Activated CD8-positive, alpha-beta memory T cell treated with anti-CD3 and anti-CD28 coated beads for 36 hours (primary cell): ENCODE measurements at regions not wholly inside any gene's neighbourhood (a gene's known extent, or its start where the extent isn't known, plus 50 kb on each side); places are given as distances from the start of the nearest gene placed in this dataset.

Experiments used
- CTCF ChIA-PET: fragments of 350-600 bp; sonication (Branson Sonifier 250); formaldehyde crosslinking; loops from one replicate; lab custom pipeline; 2021; ENCODE audit warnings: antibody characterized with exemption; lab: Charles Lee
- POLR2A ChIA-PET: fragments of 350-600 bp; sonication (Branson Sonifier 250); formaldehyde crosslinking; loops from one replicate; lab custom pipeline; 2021; ENCODE audit warnings: antibody characterized with exemption; lab: Charles Lee

DNA sequence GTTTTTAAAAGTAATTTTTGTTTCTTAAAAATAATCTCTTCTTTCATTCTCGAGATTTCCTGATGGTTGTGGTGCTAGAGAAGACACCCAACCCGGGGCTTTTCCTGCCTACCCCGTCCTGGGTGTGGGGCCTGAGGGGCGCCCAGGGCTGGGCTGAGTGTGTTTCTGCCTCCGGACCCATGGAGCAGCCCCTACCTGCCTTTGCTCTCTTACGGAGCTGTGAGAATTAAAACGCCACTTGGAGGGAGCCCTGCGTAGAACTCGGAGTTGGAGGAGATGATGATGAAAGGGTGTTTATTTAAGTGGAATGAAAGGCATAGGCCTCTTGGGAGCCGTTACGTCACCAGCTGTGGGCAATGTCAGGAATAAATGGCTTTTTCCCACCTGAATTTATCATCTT, 261.8 kb upstream of the SHH start:
- ChIA-PET CTCF (no interaction called here), POLR2A (no interaction called here)

DNA sequence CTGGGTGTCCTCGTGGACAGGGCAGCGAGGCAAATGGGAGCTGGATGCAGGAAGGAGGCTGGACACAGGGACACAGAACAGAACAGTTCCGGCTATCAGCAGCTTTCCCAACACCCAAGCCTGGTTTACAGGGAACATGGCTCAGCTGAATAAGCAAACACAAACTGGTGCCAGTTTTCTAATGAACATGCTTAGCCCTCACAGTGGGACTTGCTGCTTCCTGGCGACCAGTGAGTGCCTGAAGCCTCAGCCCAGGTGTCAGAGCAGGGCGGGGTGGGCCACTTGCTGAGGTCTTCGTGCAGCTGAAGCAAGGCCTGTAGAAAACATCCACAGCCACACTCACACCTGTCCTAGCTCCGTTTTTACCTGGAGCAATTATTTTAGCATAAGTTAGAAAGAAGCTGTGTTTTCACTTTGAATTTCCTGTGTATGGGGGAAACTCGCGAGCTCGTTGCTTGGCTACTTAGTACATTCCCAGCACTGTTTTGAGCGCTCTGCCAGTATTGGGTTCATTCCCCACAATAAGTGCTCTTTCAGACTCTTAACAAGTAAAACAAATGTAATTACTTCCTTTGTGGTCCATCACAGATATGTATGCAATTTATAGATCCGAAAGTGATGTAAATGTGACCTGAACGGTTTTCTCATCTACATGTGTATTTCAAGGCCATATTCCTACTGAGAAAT, 261.2 kb upstream of the SHH start:
- POLR2A ChIA-PET: no interaction called here
- CTCF ChIA-PET: no interaction called here

- POLR2A ChIA-PET: no interaction called here
- CTCF ChIA-PET: no interaction called here
Observed at GRCh38 chr7:156071612-156072011, 259.3 kb upstream of the SHH start.

DNA sequence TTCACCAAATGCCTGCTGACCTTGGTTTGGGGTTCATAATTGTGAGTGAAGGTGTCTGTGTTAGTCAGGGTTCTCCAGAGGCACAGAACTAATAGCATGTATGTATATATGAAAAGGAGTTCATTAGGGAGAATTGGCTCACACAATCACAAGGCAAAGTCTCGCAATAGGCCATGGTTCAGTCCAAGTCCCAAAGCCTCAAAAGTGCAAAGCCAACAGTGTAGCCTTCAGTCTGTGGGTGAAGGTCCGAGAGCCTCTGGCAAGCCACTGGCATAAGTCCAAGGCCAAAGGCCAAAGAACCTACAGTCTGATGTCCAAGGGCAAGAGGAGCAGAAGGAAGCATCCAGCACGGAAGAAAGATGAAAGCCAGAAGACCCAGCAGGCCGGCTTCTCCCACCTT, 257.6 kb upstream of the SHH start:
- POLR2A ChIA-PET: no interaction called here
- CTCF ChIA-PET: no interaction called here

GRCh38 chr7:156067156-156067555, 254.9 kb upstream of the SHH start:
- ChIA-PET CTCF (no interaction called here), POLR2A (no interaction called here)

DNA sequence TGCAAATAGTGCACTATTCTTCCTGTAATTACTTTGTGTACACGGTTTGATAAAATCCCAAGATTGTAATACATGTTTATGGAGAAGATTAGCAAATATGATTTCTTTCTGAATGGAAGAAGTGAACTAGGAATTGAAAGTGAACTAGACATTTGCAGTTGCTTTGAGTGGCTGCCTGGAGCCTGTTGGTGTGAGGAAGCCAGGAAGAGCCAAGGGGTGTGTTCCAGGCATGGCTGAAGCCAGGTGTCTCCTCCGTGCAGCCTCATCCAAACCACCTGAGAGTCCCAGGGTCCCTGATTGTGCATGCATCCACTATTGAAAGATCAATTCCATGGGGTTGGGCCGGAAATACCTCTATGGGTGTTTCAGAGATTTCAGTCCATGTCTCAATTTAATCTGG, 253.1 kb upstream of the SHH start:
- CTCF ChIA-PET: no interaction called here
- POLR2A ChIA-PET: no interaction called here

DNA sequence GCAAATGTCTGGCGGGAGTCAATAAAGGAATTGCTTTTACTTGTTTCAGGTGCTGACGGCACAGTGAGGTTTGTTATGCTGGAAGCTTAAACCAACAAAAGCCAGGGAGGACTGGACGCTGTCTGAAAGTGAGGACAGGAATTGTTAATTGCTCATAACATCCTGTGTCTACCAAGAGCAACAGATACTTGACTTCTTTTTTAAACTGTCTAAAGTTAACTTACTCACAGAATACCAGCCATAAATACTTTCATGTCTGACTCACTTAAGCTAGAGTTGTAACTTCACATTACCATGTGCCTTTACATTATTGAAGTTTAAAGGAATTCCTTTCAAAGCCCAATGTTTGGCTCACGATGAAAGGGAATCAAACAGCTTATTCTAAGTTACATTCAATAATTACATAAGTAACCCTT, 252.7 kb upstream of the SHH start:
- POLR2A ChIA-PET: no interaction called here
- CTCF ChIA-PET: no interaction called here

GRCh38 chr7:156063241-156063810, 251.1 kb upstream of the SHH start:
- POLR2A ChIA-PET: no interaction called here

DNA sequence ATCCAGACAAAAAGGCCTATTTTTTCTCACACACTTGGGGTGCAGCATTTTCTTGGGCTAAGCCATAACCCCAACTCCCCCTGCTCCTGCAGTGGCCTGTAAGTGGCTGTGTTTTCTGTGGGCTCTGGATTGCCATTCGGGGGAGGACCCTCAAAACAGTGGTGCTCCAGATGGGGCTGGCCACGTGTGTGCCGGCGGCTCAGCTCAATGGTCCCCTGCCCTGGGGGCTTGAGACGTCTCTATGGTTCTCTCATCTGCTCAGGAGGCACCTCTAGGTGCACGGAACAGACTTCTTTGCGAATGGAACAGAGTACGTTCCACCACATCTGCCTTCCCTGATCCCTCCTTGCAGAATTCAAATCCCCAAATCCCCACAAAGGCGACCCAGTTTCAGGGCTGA, 250.0 kb upstream of the SHH start:
- POLR2A ChIA-PET: no interaction called here
- CTCF ChIA-PET: no interaction called here

More at GRCh38 chr7:156063241-156063810, 251.1 kb upstream of the SHH start:
- CTCF ChIA-PET: no interaction called here

DNA sequence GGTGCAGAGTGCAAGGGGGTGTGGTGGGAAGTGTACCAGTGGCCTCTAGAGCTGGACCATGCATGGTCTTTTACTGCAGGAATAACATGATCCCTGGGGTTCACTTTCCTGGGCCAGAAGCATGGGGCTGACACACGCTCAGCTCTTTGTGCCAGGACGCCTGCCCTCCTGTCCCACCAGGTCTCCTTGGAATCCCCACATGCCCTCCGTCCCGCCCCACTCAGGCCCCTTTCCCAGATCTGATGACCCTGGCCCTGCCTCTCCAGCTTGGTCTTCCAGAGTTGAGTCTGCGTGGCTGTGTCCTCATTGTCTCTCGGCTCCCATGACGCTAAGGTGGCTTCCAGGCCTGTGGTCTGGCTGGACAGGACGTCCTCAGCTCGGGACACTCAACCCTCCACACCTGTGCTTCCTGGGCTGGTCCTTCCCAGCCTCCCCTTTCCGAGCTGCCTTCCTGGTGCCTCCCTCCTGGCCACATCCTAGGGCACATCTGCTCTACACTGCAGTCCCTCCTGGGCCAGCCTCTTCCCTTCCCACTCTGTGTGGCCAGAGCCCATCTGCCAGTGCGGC, 249.5 kb upstream of the SHH start:
- CTCF ChIA-PET: no interaction called here
- POLR2A ChIA-PET: no interaction called here

GRCh38 chr7:156060925-156061324, 248.7 kb upstream of the SHH start:
- CTCF ChIA-PET: no interaction called here
- POLR2A ChIA-PET: no interaction called here

GRCh38 chr7:156059369-156059768, 247.1 kb upstream of the SHH start:
- POLR2A ChIA-PET: no interaction called here

DNA sequence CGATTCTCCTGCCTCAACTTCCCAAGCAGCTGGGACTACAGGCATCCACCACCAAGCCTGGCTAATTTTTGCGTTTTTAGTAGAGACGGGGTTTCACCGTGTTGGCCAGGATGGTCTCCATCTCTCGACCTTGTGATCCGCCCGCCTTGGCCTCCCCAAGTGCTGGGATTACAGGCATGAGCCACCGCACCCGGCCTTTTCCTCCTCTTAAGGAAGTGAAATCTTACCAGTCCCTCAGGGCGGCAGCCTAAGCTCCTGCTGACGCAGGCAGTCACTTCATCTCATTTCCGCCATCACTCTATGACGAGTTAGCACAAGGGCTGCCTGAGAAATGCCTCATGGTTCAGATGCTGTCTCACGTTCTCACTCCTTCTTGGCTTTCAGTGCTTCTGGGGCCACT, 246.0 kb upstream of the SHH start:
- CTCF ChIA-PET: no interaction called here
- POLR2A ChIA-PET: no interaction called here

More at GRCh38 chr7:156059369-156059768, 247.1 kb upstream of the SHH start:
- CTCF ChIA-PET: no interaction called here

DNA sequence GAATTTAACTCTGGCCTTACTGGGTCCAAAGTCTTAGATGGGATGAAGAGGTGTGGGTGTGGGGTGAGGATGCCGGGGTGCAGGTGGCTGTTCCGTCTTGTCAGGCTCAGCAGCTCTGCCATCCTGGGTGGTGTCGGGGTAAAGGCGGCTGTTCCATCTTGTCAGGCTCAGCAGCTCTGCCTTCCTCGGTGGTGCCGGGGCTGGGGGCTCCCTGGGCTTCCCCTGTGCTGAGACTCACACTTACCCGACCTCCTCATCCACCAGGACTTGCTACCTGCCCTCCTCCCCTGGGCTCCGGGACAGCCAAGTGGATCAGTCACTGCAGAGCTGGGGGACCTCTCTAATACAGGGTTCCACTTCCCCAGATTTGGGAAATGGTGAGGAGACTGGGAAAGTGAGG, 244.3 kb upstream of the SHH start:
- POLR2A ChIA-PET: no interaction called here
- CTCF ChIA-PET: no interaction called here

DNA sequence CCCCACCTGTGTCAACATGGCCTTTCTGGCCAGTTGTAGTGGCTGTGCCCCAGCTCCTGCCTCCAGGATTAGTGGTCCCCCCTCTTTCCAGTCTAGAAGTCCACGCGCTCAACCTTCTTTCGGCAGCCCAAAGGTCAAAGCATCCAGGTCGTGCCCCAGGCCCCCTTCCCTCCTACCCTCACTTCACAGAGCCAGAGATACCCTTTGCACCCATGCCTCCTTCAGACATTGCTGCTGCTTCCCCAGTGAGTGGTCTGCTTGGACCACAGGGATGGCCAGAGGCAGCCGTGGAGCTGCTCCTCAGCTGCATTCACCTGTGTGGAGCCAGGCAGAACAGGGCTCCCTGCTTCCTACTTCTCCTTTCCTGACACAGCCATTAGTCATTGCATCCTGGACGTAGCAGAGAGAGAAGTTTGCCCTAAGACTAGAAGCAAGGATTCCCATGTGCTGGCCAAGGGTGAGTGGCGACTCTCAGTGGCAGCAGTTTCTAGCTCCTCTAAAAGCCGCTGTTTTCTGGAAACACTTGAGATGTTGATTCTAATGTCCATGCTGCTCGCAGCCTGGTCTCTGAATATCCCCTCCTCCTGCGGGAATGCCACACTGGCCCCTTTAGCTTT, 243.1 kb upstream of the SHH start:
- CTCF ChIA-PET: no interaction called here
- POLR2A ChIA-PET: no interaction called here

DNA sequence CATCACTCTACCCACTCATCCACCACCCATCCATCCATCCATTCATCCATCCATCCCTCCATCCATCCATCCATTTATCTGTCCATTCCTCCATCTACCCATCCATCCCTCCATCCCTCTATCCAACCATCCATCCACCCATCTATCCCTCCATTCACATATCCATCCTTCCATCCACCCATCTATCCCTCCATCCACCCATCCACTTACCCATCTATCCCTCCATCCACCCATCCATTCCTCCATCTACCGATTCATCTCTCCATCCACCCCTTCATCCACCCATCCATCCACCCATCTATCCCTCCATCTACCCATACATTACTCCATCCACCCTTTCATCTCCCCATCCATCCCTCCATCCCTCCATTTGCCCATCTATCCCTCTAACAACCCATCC, 239.6 kb upstream of the SHH start:
- POLR2A ChIA-PET: no interaction called here
- CTCF ChIA-PET: no interaction called here

- ChIA-PET POLR2A (no interaction called here), CTCF (no interaction called here)
Observed at GRCh38 chr7:156050636-156051569, 238.6 kb upstream of the SHH start.

DNA sequence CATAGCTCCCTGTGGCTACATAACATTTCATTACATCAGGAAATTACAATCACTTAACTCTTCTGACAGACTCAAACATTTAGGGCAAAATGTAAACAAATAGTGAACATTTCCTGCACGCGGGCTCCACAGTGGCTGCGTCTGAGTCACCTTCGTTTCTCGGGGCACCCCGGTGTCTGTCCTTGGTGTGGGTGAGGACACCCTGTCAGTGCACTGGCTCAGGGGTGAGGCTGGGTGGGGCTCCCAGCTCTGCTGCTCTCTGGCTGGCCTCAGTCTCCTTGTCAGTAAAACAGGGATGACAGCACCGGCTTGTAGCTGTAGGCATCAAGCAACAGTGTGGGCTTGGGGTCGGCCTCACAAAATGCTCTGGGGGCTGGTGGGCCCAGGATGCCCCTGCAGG, 237.1 kb upstream of the SHH start:
- CTCF ChIA-PET: interaction anchor here (0.6 kb wide), 1 partner anchor 18 kb away, joined by 3 read pairs; no protein-coding TSS in a partner anchor
- POLR2A ChIA-PET: no interaction called here

DNA sequence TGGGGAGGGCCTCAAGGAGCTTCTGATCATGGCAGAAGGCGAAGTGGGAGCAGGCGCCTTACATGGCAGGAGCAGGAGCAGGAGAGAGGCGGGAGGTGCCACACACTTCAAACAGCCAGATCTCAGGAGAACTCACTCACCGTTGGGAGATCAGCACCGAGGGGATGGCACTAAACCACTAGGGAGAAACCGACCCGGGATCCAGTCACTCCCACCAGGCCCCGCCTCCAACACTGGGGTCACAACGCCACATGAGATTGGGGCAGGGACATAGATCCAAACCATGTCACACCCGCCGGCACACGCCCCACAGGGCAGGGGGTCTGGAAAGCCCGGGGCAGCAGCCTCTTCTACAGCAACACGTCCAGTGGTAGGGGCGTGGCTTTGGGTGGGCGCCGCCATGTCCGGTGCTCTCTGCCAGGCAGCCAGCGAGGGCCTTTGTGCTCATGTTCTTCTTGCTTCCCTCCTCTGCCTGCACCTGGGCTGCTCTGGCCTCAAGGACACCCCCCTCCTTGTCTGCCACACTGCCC, 233.8 kb upstream of the SHH start:
- POLR2A ChIA-PET: no interaction called here
- CTCF ChIA-PET: no interaction called here
